GM23248 (cell line): ENCODE measurements at regions not wholly inside any gene's neighbourhood (a gene's known extent, or its start where the extent isn't known, plus 50 kb on each side); places are given as distances from the start of the nearest gene placed in this dataset.

Source experiments
- EZH2 ChIP-seq: fragments of 200-600 bp; sonication (generic); IDR thresholded peaks from 2 replicates; pipeline ENCODE4 v1.6.1; 2018; ENCODE audit warnings: antibody characterized with exemption, mild to moderate bottlenecking; ENCODE audit not compliant: insufficient read depth, poor library complexity, severe bottlenecking
- EZH2phosphoT487 ChIP-seq: fragments of 200-600 bp; sonication (generic); IDR thresholded peaks from 2 replicates; pipeline ENCODE4 v1.6.1; 2018; ENCODE audit warnings: antibody characterized with exemption, moderate library complexity, mild to moderate bottlenecking, low read depth; ENCODE audit not compliant: insufficient read depth

GRCh38 chr9:103266064-103266463, 270.9 kb downstream of the CYLC2 start:
- TF ChIP-seq EZH2 (no peak), EZH2phosphoT487 (no peak)
